ENCODE measurements at regions not wholly inside any gene's neighbourhood (a gene's known extent, or its start where the extent isn't known, plus 50 kb on each side); places are given as distances from the start of the nearest gene placed in this dataset.

- no peak for DNase-seq
Measured at GRCh38 chr2:163802284-163802683, 66.5 kb upstream of the FIGN start.

GRCh38 chr2:163801486-163801885 lies 65.7 kb upstream of the FIGN start:
- no peak for DNase-seq

- DNase-seq: peak; percentile 8
Measured at GRCh38 chr2:163800951-163801381, 65.2 kb upstream of the FIGN start.

GRCh38 chr2:163799807-163800206 lies 64.0 kb upstream of the FIGN start:
- DNase-seq: no peak

- no peak for DNase-seq
Measured at GRCh38 chr2:163794635-163795034, 58.8 kb upstream of the FIGN start.
